Activated CD4-positive, alpha-beta T cell treated with anti-CD3 and anti-CD28 coated beads for 36 hours (primary cell): ENCODE measurements at regions not wholly inside any gene's neighbourhood (a gene's known extent, or its start where the extent isn't known, plus 50 kb on each side); places are given as distances from the start of the nearest gene placed in this dataset.
"Not testable (repeated sequence)": the region's sequence is repeated elsewhere in the genome, so short reads cannot be mapped to it uniquely, and the experiment has no call there.

Source experiments
- ATAC-seq: fragments of 200-7000 bp; cut with Tn5 transposase; one replicate; pipeline ENCODE4 v1.10.0; 2021; ENCODE audit warnings: mild to moderate bottlenecking, moderate library complexity
- CTCF ChIA-PET: fragments of 350-600 bp; sonication (Branson Sonifier 250); formaldehyde crosslinking; loops from one replicate; lab custom pipeline; 2021; ENCODE audit warnings: antibody characterized with exemption; lab: Charles Lee
- POLR2A ChIA-PET: fragments of 350-600 bp; sonication (Branson Sonifier 250); formaldehyde crosslinking; loops from one replicate; lab custom pipeline; 2021; ENCODE audit warnings: antibody characterized with exemption, inconsistent platforms; lab: Charles Lee
- DNase-seq: peaks from one replicate; pipeline ENCODE4 v3.0.0-alpha.2; 2020
- H3K27ac Mint-ChIP-seq: one replicate; pipeline ENCODE4 v1.8.0; 2021; ENCODE audit warnings: mixed read lengths
- H3K27me3 Mint-ChIP-seq: one replicate; pipeline ENCODE4 v1.8.0; 2021; ENCODE audit warnings: mixed read lengths
- H3K36me3 Mint-ChIP-seq: one replicate; pipeline ENCODE4 v1.8.0; 2021; ENCODE audit warnings: low read depth, mixed read lengths
- H3K4me1 Mint-ChIP-seq: one replicate; pipeline ENCODE4 v1.8.0; 2021; ENCODE audit warnings: mixed read lengths
- H3K4me3 Mint-ChIP-seq: one replicate; pipeline ENCODE4 v1.8.0; 2021; ENCODE audit warnings: mild to moderate bottlenecking, moderate library complexity, mixed read lengths
- H3K9me3 Mint-ChIP-seq: one replicate; pipeline ENCODE4 v1.8.0; 2021; ENCODE audit warnings: low read depth, mixed read lengths
- intact Hi-C, 2 experiments: fragments of 100-400 bp; cut with DNase I in 1 of 2; cut with micrococcal nuclease in 1 of 2; formaldehyde crosslinking; loops; one replicate each; pipeline versions ENCODE4 v1.14.2 to v1.15.1; 2022 to 2024; cut with DNase I, micrococcal nuclease

GRCh38 chr6:127406722-127407121 is 52.5 kb downstream of the KIAA0408 start:
- H3K27me3 Mint-ChIP-seq, CTCF ChIA-PET, ATAC-seq, POLR2A ChIA-PET, H3K9me3 Mint-ChIP-seq, intact Hi-C loops, H3K27ac Mint-ChIP-seq, H3K36me3 Mint-ChIP-seq, DNase-seq, H3K4me3 Mint-ChIP-seq: not testable (repeated sequence)
- H3K4me1 Mint-ChIP-seq: peaks cover 19% of the 10 kb centered on the region

GRCh38 chr6:127406122-127406521 is 53.1 kb downstream of the KIAA0408 start:
- DNase-seq (no peak), ATAC-seq (no peak)
- no peak overlapping the region for H3K4me3 Mint-ChIP-seq
- ChIA-PET CTCF (no interaction called here), POLR2A (no interaction called here)
- peaks cover 3% of the 10 kb centered on the region for H3K27me3 Mint-ChIP-seq
- H3K27ac Mint-ChIP-seq: no peak overlapping the region
- no peaks in the 10 kb centered on the region for H3K36me3 Mint-ChIP-seq
- peaks cover 8% of the 10 kb centered on the region for H3K9me3 Mint-ChIP-seq
- peaks cover 19% of the 10 kb centered on the region for H3K4me1 Mint-ChIP-seq
- intact Hi-C loops: no loop called here

DNA sequence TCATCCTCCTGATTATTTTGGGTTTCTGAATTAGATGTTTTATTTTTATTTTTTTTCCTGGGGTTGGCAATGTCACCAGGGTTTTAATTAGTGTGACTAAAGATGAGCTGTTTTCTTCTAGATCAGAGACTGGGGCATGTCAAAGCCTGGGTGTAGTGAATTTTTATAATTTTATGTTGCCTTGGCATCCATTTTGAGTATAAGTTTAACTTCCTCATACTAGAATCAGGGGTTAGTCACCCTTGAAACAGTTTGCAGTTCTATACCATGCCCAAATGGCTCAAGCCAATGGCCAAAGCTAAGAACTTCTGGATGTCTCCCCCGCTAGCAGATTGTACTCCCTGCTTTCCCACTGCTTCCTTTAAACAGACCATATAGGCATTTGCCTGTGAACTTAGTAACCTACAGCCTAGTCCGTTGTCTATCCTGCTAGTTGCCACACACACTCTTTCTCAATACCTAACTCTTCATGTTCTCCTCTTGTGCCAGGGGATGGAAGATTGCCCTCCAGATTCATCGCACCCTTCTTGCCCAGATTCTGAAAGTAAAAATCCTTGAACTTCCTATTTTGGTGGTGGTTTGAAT is 54.5 kb downstream of the KIAA0408 start:
- H3K27ac Mint-ChIP-seq: no peak overlapping the region
- intact Hi-C loops: no loop called here
- ChIA-PET CTCF (interaction anchor here (0.5 kb wide), 1 partner anchor 307 kb away, joined by 3 read pairs; no protein-coding TSS in a partner anchor), POLR2A (no interaction called here)
- H3K4me3 Mint-ChIP-seq: no peak overlapping the region
- DNase-seq (no peak), ATAC-seq (no peak)
- H3K4me1 Mint-ChIP-seq: peaks cover 19% of the 10 kb centered on the region
- H3K27me3 Mint-ChIP-seq: peaks cover under 1% of the 10 kb centered on the region
- peaks cover 8% of the 10 kb centered on the region for H3K9me3 Mint-ChIP-seq
- H3K36me3 Mint-ChIP-seq: no peaks in the 10 kb centered on the region

- H3K4me3 Mint-ChIP-seq: no peak overlapping the region
- ATAC-seq (peak; percentile 52), DNase-seq (no peak)
- H3K4me1 Mint-ChIP-seq: peaks cover 19% of the 10 kb centered on the region
- ChIA-PET POLR2A (no interaction called here), CTCF (interaction anchor here (1.5 kb wide), 1 partner anchor 11 kb away, joined by 4 read pairs; no protein-coding TSS in a partner anchor)
- peaks cover 8% of the 10 kb centered on the region for H3K9me3 Mint-ChIP-seq
- no peaks in the 10 kb centered on the region for H3K36me3 Mint-ChIP-seq
- no peaks in the 10 kb centered on the region for H3K27me3 Mint-ChIP-seq
- intact Hi-C loops: no loop called here
- peak overlapping the region; percentile 81 for H3K27ac Mint-ChIP-seq
Observed at GRCh38 chr6:127404133-127404532, 55.1 kb downstream of the KIAA0408 start.

GRCh38 chr6:127403636-127404035 is 55.6 kb downstream of the KIAA0408 start:
- ChIA-PET CTCF (interaction anchor here (0.6 to 1.5 kb wide), 2 partner anchors 11 to 1447 kb away, joined by 3 to 4 read pairs; no protein-coding TSS in a partner anchor), POLR2A (no interaction called here)
- no peak overlapping the region for H3K4me3 Mint-ChIP-seq
- peaks cover 8% of the 10 kb centered on the region for H3K9me3 Mint-ChIP-seq
- peak overlapping the region; percentile 81 for H3K27ac Mint-ChIP-seq
- DNase-seq (peak; percentile 19), ATAC-seq (peak; percentile 85)
- intact Hi-C loops: no loop called here
- no peaks in the 10 kb centered on the region for H3K27me3 Mint-ChIP-seq
- H3K4me1 Mint-ChIP-seq: peaks cover 19% of the 10 kb centered on the region
- H3K36me3 Mint-ChIP-seq: no peaks in the 10 kb centered on the region

GRCh38 chr6:127402890-127403617 is 56.1 kb downstream of the KIAA0408 start:
- DNase-seq: no peak
- Mint-ChIP-seq H3K9me3 (peaks cover 8% of the 10 kb centered on the region), H3K4me3 (no peak overlapping the region), H3K27ac (no peak overlapping the region), H3K27me3 (no peaks in the 10 kb centered on the region), H3K4me1 (peaks cover 20% of the 10 kb centered on the region), H3K36me3 (no peaks in the 10 kb centered on the region)
- ChIA-PET POLR2A (no interaction called here), CTCF (interaction anchor here (0.6 to 1.5 kb wide), 2 partner anchors 10 to 1447 kb away, joined by 3 to 4 read pairs; no protein-coding TSS in a partner anchor)
- intact Hi-C loops: no loop called here
- no peak for ATAC-seq

GRCh38 chr6:127397729-127398630 is 54.6 kb upstream of the ECHDC1 start:
- ATAC-seq: no peak
- no peak overlapping the region for H3K4me3 Mint-ChIP-seq
- DNase-seq: no peak
- peaks cover 4% of the 10 kb centered on the region for H3K4me1 Mint-ChIP-seq
- CTCF ChIA-PET: interaction anchor here (0.6 kb wide), 1 partner anchor 118 kb away, joined by 3 read pairs; no protein-coding TSS in a partner anchor
- H3K9me3 Mint-ChIP-seq: no peaks in the 10 kb centered on the region
- intact Hi-C loops: no loop called here
- H3K27ac Mint-ChIP-seq: peak overlapping the region; percentile 22
- POLR2A ChIA-PET: no interaction called here
- H3K36me3 Mint-ChIP-seq: no peaks in the 10 kb centered on the region
- peaks cover 3% of the 10 kb centered on the region for H3K27me3 Mint-ChIP-seq

GRCh38 chr6:127397171-127397597 is 53.8 kb upstream of the ECHDC1 start:
- ATAC-seq, H3K4me1 Mint-ChIP-seq, H3K27ac Mint-ChIP-seq, intact Hi-C loops, H3K36me3 Mint-ChIP-seq, CTCF ChIA-PET, POLR2A ChIA-PET, H3K4me3 Mint-ChIP-seq, H3K9me3 Mint-ChIP-seq, DNase-seq, H3K27me3 Mint-ChIP-seq: not testable (repeated sequence)
